Medulla oblongata (tissue), 1 donor: ENCODE measurements at regions not wholly inside any gene's neighbourhood (a gene's known extent, or its start where the extent isn't known, plus 50 kb on each side); places are given as distances from the start of the nearest gene placed in this dataset.
A peak's percentile ranks its signal among the peaks of the same experiment; 100 is the strongest.
"Not testable (repeated sequence)": the region's sequence is repeated elsewhere in the genome, so short reads cannot be mapped to it uniquely, and the experiment has no call there.

Experiments
- DNase-seq: peaks from one replicate; pipeline ENCODE4 v3.0.0-alpha.2; 2015; ENCODE audit errors: extremely low spot score

- DNase-seq, result no peak
Observed at GRCh38 chr13:61138857-61139256, 276.8 kb downstream of the PCDH20 start.

- no peak for DNase-seq
Observed at GRCh38 chr13:61136515-61136914, 279.1 kb downstream of the PCDH20 start.

GRCh38 chr13:61136093-61136492 lies 279.6 kb downstream of the PCDH20 start:
- DNase-seq, result no peak

GRCh38 chr13:61135583-61135982 lies 280.1 kb downstream of the PCDH20 start:
- DNase-seq, result no peak

- peak; percentile 37 for DNase-seq
Observed at GRCh38 chr13:61128850-61129645, 286.6 kb downstream of the PCDH20 start.

- no peak for DNase-seq
Observed at GRCh38 chr13:61123538-61124289, 291.9 kb downstream of the PCDH20 start.

GRCh38 chr13:61113140-61113658 lies 302.4 kb downstream of the PCDH20 start:
- no peak for DNase-seq

GRCh38 chr13:61111529-61111928 lies 304.1 kb downstream of the PCDH20 start:
- no peak for DNase-seq

- DNase-seq, result no peak
Observed at GRCh38 chr13:61110732-61111131, 304.9 kb downstream of the PCDH20 start.

- no peak for DNase-seq
Observed at GRCh38 chr13:61109741-61110140, 305.9 kb downstream of the PCDH20 start.

GRCh38 chr13:61107989-61108388 lies 307.7 kb downstream of the PCDH20 start:
- no peak for DNase-seq

- no peak for DNase-seq
Observed at GRCh38 chr13:61095885-61096284, 319.8 kb downstream of the PCDH20 start.

- no peak for DNase-seq
Observed at GRCh38 chr13:61094865-61095264, 320.8 kb downstream of the PCDH20 start.

GRCh38 chr13:61089894-61090293 lies 325.8 kb downstream of the PCDH20 start:
- DNase-seq, result not testable (repeated sequence)

GRCh38 chr13:61086087-61086486 lies 329.6 kb downstream of the PCDH20 start:
- DNase-seq, result no peak

GRCh38 chr13:61084988-61085387 lies 330.7 kb downstream of the PCDH20 start:
- no peak for DNase-seq

- no peak for DNase-seq
Observed at GRCh38 chr13:61078976-61079770, 336.5 kb downstream of the PCDH20 start.

- no peak for DNase-seq
Observed at GRCh38 chr13:61052175-61052574, 363.5 kb downstream of the PCDH20 start.

- DNase-seq, result no peak
Observed at GRCh38 chr13:61045251-61045650, 370.4 kb downstream of the PCDH20 start.

GRCh38 chr13:61040181-61040580 lies 375.5 kb downstream of the PCDH20 start:
- DNase-seq, result no peak

- DNase-seq, result no peak
Observed at GRCh38 chr13:61039302-61039701, 376.3 kb downstream of the PCDH20 start.

- DNase-seq, result no peak
Observed at GRCh38 chr13:61036715-61037114, 378.9 kb downstream of the PCDH20 start.
